ENCODE measurements at regions not wholly inside any gene's neighbourhood (a gene's known extent, or its start where the extent isn't known, plus 50 kb on each side); places are given as distances from the start of the nearest gene placed in this dataset.
"Not testable (repeated sequence)": the region's sequence is repeated elsewhere in the genome, so short reads cannot be mapped to it uniquely, and the experiment has no call there.

DNA sequence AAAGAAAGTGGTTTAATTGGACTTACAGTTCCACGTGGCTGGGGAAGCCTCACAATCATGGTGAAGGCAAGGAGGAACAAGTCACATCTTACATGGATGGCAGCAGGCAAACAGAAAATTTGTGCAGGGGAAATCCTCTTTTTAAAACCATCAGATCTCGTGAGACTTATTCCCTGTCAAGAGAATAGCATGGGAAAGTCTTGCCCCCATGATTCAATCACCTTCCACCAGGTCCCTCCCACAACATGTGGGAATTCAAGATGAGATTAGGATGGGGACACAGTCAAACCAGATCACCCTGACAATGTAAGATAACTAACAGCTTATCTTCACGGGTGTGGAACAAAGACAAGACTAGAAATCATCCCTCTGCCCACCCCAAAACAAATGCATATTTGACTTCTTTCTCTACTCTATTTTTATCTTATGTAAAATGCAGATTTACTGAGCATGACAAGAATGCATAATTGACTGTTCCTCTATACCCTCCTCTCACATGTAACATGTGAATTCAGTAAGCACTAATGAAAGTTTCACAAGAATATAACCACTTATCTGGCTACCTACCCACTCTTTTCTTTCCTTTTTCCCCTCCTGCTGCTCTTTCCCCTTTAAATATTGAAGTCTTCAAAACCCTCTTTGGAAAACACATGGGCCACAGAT lies 110.8 kb upstream of the METTL14 start:
- TF ChIP-seq, protein P1, sequence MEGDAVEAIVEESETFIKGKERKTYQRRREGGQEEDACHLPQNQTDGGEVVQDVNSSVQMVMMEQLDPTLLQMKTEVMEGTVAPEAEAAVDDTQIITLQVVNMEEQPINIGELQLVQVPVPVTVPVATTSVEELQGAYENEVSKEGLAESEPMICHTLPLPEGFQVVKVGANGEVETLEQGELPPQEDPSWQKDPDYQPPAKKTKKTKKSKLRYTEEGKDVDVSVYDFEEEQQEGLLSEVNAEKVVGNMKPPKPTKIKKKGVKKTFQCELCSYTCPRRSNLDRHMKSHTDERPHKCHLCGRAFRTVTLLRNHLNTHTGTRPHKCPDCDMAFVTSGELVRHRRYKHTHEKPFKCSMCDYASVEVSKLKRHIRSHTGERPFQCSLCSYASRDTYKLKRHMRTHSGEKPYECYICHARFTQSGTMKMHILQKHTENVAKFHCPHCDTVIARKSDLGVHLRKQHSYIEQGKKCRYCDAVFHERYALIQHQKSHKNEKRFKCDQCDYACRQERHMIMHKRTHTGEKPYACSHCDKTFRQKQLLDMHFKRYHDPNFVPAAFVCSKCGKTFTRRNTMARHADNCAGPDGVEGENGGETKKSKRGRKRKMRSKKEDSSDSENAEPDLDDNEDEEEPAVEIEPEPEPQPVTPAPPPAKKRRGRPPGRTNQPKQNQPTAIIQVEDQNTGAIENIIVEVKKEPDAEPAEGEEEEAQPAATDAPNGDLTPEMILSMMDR (IDR thresholded peaks at IDR 0.05 in 2 of 3, conservative IDR thresholded peaks at IDR 0.05 in 1 of 3; ENCODE audit: borderline replicate concordance in 1 of 3, insufficient read depth in 1 of 3, low read depth in 2 of 3, low read length in 2 of 3) = not testable (repeated sequence)
- TF ChIP-seq EZH2 (IDR thresholded peaks at IDR 0.05); CEBPB (IDR thresholded peaks at IDR 0.05; ENCODE audit: low read depth); POLR2AphosphoS5 (IDR thresholded peaks at IDR 0.05; ENCODE audit: low read depth, low read length); ZNF274 (IDR thresholded peaks at IDR 0.05; ENCODE audit: low read depth, low read length); FOSL1 (IDR thresholded peaks at IDR 0.05; ENCODE audit: low read depth); POLR2A (IDR thresholded peaks at IDR 0.05; ENCODE audit: borderline replicate concordance, extremely low read depth, insufficient read depth, insufficient read length); SRF (IDR thresholded peaks at IDR 0.05; ENCODE audit: low read depth): not testable (repeated sequence)
- TF ChIP-seq, protein P2, sequence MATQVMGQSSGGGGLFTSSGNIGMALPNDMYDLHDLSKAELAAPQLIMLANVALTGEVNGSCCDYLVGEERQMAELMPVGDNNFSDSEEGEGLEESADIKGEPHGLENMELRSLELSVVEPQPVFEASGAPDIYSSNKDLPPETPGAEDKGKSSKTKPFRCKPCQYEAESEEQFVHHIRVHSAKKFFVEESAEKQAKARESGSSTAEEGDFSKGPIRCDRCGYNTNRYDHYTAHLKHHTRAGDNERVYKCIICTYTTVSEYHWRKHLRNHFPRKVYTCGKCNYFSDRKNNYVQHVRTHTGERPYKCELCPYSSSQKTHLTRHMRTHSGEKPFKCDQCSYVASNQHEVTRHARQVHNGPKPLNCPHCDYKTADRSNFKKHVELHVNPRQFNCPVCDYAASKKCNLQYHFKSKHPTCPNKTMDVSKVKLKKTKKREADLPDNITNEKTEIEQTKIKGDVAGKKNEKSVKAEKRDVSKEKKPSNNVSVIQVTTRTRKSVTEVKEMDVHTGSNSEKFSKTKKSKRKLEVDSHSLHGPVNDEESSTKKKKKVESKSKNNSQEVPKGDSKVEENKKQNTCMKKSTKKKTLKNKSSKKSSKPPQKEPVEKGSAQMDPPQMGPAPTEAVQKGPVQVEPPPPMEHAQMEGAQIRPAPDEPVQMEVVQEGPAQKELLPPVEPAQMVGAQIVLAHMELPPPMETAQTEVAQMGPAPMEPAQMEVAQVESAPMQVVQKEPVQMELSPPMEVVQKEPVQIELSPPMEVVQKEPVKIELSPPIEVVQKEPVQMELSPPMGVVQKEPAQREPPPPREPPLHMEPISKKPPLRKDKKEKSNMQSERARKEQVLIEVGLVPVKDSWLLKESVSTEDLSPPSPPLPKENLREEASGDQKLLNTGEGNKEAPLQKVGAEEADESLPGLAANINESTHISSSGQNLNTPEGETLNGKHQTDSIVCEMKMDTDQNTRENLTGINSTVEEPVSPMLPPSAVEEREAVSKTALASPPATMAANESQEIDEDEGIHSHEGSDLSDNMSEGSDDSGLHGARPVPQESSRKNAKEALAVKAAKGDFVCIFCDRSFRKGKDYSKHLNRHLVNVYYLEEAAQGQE (IDR thresholded peaks at IDR 0.05; ENCODE audit: low read depth) = not testable (repeated sequence)
